IMR-90 (cell line): ENCODE measurements at regions not wholly inside any gene's neighbourhood (a gene's known extent, or its start where the extent isn't known, plus 50 kb on each side); places are given as distances from the start of the nearest gene placed in this dataset.

Source experiments
- ATAC-seq: fragments of 200-7000 bp; cut with Tn5 transposase; 2 replicates; pipeline ENCODE4 v1.9.1; 2020; ENCODE audit warnings: low read depth, mild to moderate bottlenecking, moderate library complexity
- BruUV-seq: library from RNA; stranded (reverse); fragments of 400-500 nt; replicated peaks from 2 replicates; lab custom pipeline; 2021; lab: Mats Ljungman, UMichigan
- CTCF ChIA-PET: fragments of 300-600 bp; formaldehyde crosslinking; extraction: SDS; loops from one replicate; lab custom pipeline; 2021; ENCODE audit warnings: antibody characterized with exemption; lab: Yijun Ruan, JAX
- POLR2A ChIA-PET: fragments of 300-600 bp; sonication (Branson Sonifier 250); formaldehyde crosslinking; loops from one replicate; lab custom pipeline; 2022; ENCODE audit warnings: antibody characterized with exemption; ENCODE audit not compliant: unreplicated experiment; lab: Charles Lee
- DNase-seq: peaks from one replicate; pipeline ENCODE4 v3.0.0; 2013
- H2AFZ ChIP-seq: replicated peaks from 2 replicates; pipeline ENCODE3; 2013; ENCODE audit warnings: low read length, mild to moderate bottlenecking; ENCODE audit not compliant: poor library complexity
- H2AK5ac ChIP-seq: 2 replicates; pipeline ENCODE4 v1.6.1; 2013; ENCODE audit warnings: low read depth, low read length, inconsistent platforms
- H2AK9ac ChIP-seq: replicated peaks from 2 replicates; pipeline ENCODE3; 2013; ENCODE audit warnings: mild to moderate bottlenecking, low read depth, low read length, moderate library complexity; ENCODE audit not compliant: poor library complexity
- H2BK120ac ChIP-seq: 2 replicates; pipeline ENCODE4 v1.6.1; 2013; ENCODE audit warnings: low read depth, low read length, inconsistent platforms
- H2BK15ac ChIP-seq: 3 replicates; pipeline ENCODE4 v1.6.1; 2013; ENCODE audit warnings: low read depth, low read length, inconsistent platforms
- H2BK20ac ChIP-seq: 2 replicates; pipeline ENCODE4 v1.6.1; 2013; ENCODE audit warnings: low read depth, mild to moderate bottlenecking, inconsistent platforms, low read length, moderate library complexity
- H2BK5ac ChIP-seq: 2 replicates; pipeline ENCODE4 v1.6.1; 2013; ENCODE audit warnings: mild to moderate bottlenecking, low read depth, low read length, inconsistent platforms; ENCODE audit not compliant: poor library complexity, severe bottlenecking
- H3K14ac ChIP-seq: replicated peaks from 2 replicates; pipeline ENCODE4 v1.6.1; 2013; ENCODE audit warnings: low read depth, low read length, inconsistent platforms
- H3K18ac ChIP-seq: 2 replicates; pipeline ENCODE4 v1.6.1; 2013; ENCODE audit warnings: low read depth, low read length, control low read depth
- H3K23ac ChIP-seq: 2 replicates; pipeline ENCODE4 v1.6.1; 2013; ENCODE audit warnings: low read depth, low read length, inconsistent platforms
- H3K27ac ChIP-seq: 2 replicates; pipeline ENCODE4 v1.5.1; 2013; ENCODE audit warnings: mild to moderate bottlenecking, control low read depth, low read length; ENCODE audit not compliant: insufficient read depth
- H3K27me3 ChIP-seq: 2 replicates; pipeline ENCODE4 v1.6.1; 2013; ENCODE audit warnings: low read length; ENCODE audit not compliant: control insufficient read depth, insufficient read depth
- H3K36me3 ChIP-seq: 2 replicates; pipeline ENCODE4 v1.6.1; 2013; ENCODE audit warnings: low read length, mixed read lengths; ENCODE audit not compliant: control insufficient read depth, insufficient read depth
- H3K4ac ChIP-seq: 2 replicates; pipeline ENCODE4 v1.6.1; 2013; ENCODE audit warnings: low read depth, low read length, inconsistent platforms
- H3K4me1 ChIP-seq: 2 replicates; pipeline ENCODE4 v1.6.1; 2013; ENCODE audit warnings: low read length, mixed read lengths; ENCODE audit not compliant: control insufficient read depth, insufficient read depth
- H3K4me2 ChIP-seq: 2 replicates; pipeline ENCODE4 v1.6.1; 2013; ENCODE audit warnings: low read depth, mild to moderate bottlenecking, control low read depth, low read length, moderate library complexity
- H3K4me3 ChIP-seq: 2 replicates; pipeline ENCODE4 v1.5.1; 2013; ENCODE audit warnings: low read depth, mild to moderate bottlenecking, control low read depth, low read length, moderate library complexity; ENCODE audit not compliant: insufficient read depth
- H3K56ac ChIP-seq: 2 replicates; pipeline ENCODE4 v1.6.1; 2013; ENCODE audit warnings: low read length, inconsistent platforms; ENCODE audit not compliant: insufficient read depth; ENCODE audit errors: extremely low read depth
- H3K79me1 ChIP-seq, 2 experiments: 2 replicates each; pipeline ENCODE4 v1.6.1; 2013; ENCODE audit warnings: low read length in 2 of 2, inconsistent platforms in 1 of 2, low read depth in 1 of 2
- H3K9ac ChIP-seq: 2 replicates; pipeline ENCODE4 v1.6.1; 2013; ENCODE audit warnings: low read depth, low read length, control low read depth
- H3K9me1 ChIP-seq: 2 replicates; pipeline ENCODE4 v1.6.1; 2013; ENCODE audit warnings: low read length, inconsistent platforms; ENCODE audit not compliant: insufficient read depth
- H3K9me3 ChIP-seq: 2 replicates; pipeline ENCODE4 v1.6.1; 2013; ENCODE audit warnings: low read length; ENCODE audit not compliant: control insufficient read depth, insufficient read depth
- H4K20me1 ChIP-seq: 2 replicates; pipeline ENCODE4 v1.6.1; 2013; ENCODE audit warnings: low read length, inconsistent platforms; ENCODE audit not compliant: insufficient read depth
- H4K5ac ChIP-seq: 2 replicates; pipeline ENCODE4 v1.6.1; 2013; ENCODE audit warnings: mild to moderate bottlenecking, low read depth, low read length, control low read depth
- H4K8ac ChIP-seq, 2 experiments: 2 replicates each; pipeline ENCODE4 v1.6.1; 2013; ENCODE audit warnings: low read depth in 2 of 2, low read length in 2 of 2, control low read depth in 1 of 2, inconsistent platforms in 1 of 2
- H4K91ac ChIP-seq: 2 replicates; pipeline ENCODE4 v1.6.1; 2013; ENCODE audit warnings: low read depth, low read length, inconsistent platforms; ENCODE audit not compliant: insufficient read depth
- BHLHE40 ChIP-seq: fragments of 150-350 bp; IDR thresholded peaks from 2 replicates; pipeline ENCODE4 v1.6.1; 2016; ENCODE audit warnings: mild to moderate bottlenecking, low read depth, low read length
- CEBPB ChIP-seq: IDR thresholded peaks from 2 replicates; pipeline ENCODE4 v1.6.1; 2012; ENCODE audit warnings: low read depth, low read length, improper control_type of control experiment
- CHD1 ChIP-seq: IDR thresholded peaks from 2 replicates; pipeline ENCODE4 v1.6.1; 2012; ENCODE audit warnings: low read depth, low read length, improper control_type of control experiment
- CTCF ChIP-seq: conservative IDR thresholded peaks from 2 replicates; pipeline ENCODE4 v1.5.1; 2012; ENCODE audit warnings: mild to moderate bottlenecking, low read depth, low read length, improper control_type of control experiment
- FOS ChIP-seq: fragments of 150-350 bp; IDR thresholded peaks from 2 replicates; pipeline ENCODE4 v1.6.1; 2016; ENCODE audit warnings: low read depth, low read length
- MAFK ChIP-seq: IDR thresholded peaks from 2 replicates; pipeline ENCODE4 v1.6.1; 2012; ENCODE audit warnings: low read depth, low read length, improper control_type of control experiment
- MAZ ChIP-seq: IDR thresholded peaks from 2 replicates; pipeline ENCODE4 v1.6.1; 2012; ENCODE audit warnings: low read depth, mild to moderate bottlenecking, low read length, improper control_type of control experiment, moderate library complexity, borderline replicate concordance
- MXI1 ChIP-seq: IDR thresholded peaks from 2 replicates; pipeline ENCODE4 v1.6.1; 2012; ENCODE audit warnings: low read depth, mild to moderate bottlenecking, low read length, moderate library complexity, borderline replicate concordance
- NFE2L2 ChIP-seq: fragments of 150-350 bp; IDR thresholded peaks from 2 replicates; pipeline ENCODE4 v1.6.1; 2016; ENCODE audit warnings: low read depth, mild to moderate bottlenecking, low read length
- POLR2A ChIP-seq: IDR thresholded peaks from 2 replicates; pipeline ENCODE4 v1.6.1; 2012; ENCODE audit warnings: mild to moderate bottlenecking, low read depth, low read length
- RAD21 ChIP-seq: IDR thresholded peaks from 2 replicates; pipeline ENCODE4 v1.6.1; 2012; ENCODE audit warnings: low read length, improper control_type of control experiment
- RCOR1 ChIP-seq: IDR thresholded peaks from 2 replicates; pipeline ENCODE4 v1.6.1; 2012; ENCODE audit warnings: mild to moderate bottlenecking, low read length, improper control_type of control experiment; ENCODE audit not compliant: insufficient replicate concordance
- RFX5 ChIP-seq: IDR thresholded peaks from 2 replicates; pipeline ENCODE4 v1.8.0; 2012; ENCODE audit warnings: low read depth, mild to moderate bottlenecking, low read length, moderate library complexity
- SMC3 ChIP-seq: fragments of 150-350 bp; IDR thresholded peaks from 2 replicates; pipeline ENCODE4 v1.6.1; 2016; ENCODE audit warnings: low read depth, mild to moderate bottlenecking, antibody characterized with exemption, low read length, moderate library complexity
- WGBS, 2 experiments: methylation state at CpG; one replicate each; pipeline versions ENCODE4 v1.1.5 to v1.1.7; 2013; ENCODE audit warnings: missing lambda C conversion rate in 2 of 2; ENCODE audit not compliant: insufficient read length in 1 of 2; ENCODE audit errors: extremely low coverage in 2 of 2; 5-methylcytosine and 5-hydroxymethylcytosine counted together
- dilution Hi-C: fragments of 300-500 bp; cut with HindIII; formaldehyde crosslinking; loops from one replicate; pipeline ENCODE4 v1.14.3; 2018; ENCODE audit warnings: low sequenced_read_pairs; ENCODE audit not compliant: unreplicated experiment
- in situ Hi-C: fragments of 300-500 bp; cut with MboI; formaldehyde crosslinking; loops from 3 replicates; pipeline ENCODE4 v1.14.3; 2019; ENCODE audit warnings: low sequenced_read_pairs, inconsistent platforms, mixed read lengths
- intact Hi-C: fragments of 100-400 bp; cut with micrococcal nuclease; formaldehyde crosslinking; loops from 2 replicates; pipeline ENCODE4 v1.10.0; 2022
- TF ChIP-seq, protein P1 (sequence below): fragments of 150-350 bp; IDR thresholded peaks from 2 replicates; pipeline ENCODE4 v1.6.1; 2017; ENCODE audit warnings: mild to moderate bottlenecking, antibody characterized with exemption, low read length, low read depth
- TF ChIP-seq, protein P2 (sequence below): fragments of 150-350 bp; IDR thresholded peaks from 2 replicates; pipeline ENCODE4 v1.6.1; 2016; ENCODE audit warnings: low read depth, mild to moderate bottlenecking, low read length, moderate library complexity, borderline replicate concordance

DNA sequence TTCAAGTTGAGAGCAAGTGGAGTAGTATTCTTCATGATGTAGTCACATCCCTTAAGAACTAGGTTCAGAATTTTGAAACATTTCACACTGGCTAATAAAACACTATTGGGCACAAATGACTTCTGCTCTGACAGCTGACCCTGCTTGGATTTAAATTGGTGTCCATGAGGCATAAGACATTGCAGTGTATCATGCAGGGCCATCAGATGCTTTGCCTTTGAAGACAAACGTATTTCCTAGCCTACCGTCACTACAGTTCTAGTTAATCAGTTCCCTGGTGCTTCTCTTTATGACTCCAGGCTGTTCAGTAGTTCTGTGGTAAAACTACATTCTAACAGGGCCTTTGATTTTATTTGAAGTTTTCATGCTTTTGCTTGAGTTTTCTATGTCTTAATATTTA, 168.5 kb upstream of the ZNF804B start:
- Histone ChIP-seq H2BK5ac (no peak overlapping the region), H3K23ac (no peak overlapping the region), H3K27ac (no peak overlapping the region), H2AK9ac (no peak overlapping the region), H2BK120ac (no peak overlapping the region), H3K14ac (no peak overlapping the region), H3K9ac (no peak overlapping the region), H3K36me3 (no peaks in the 10 kb centered on the region), H3K4me2 (no peak overlapping the region), H3K18ac (no peak overlapping the region), H3K79me1 (no peaks in the 10 kb centered on the region), H4K91ac (no peak overlapping the region), H2BK15ac (no peak overlapping the region), H4K5ac (no peak overlapping the region), H2AK5ac (no peak overlapping the region), H3K9me1 (no peaks in the 10 kb centered on the region), H3K4me3 (no peak overlapping the region), H3K9me3 (peaks cover 5% of the 10 kb centered on the region), H4K20me1 (no peaks in the 10 kb centered on the region), H3K56ac (no peak overlapping the region), H2AFZ (no peak overlapping the region), H3K27me3 (no peaks in the 10 kb centered on the region), H4K8ac (no peak overlapping the region), H3K4me1 (no peaks in the 10 kb centered on the region), H2BK20ac (no peak overlapping the region), H3K4ac (no peak overlapping the region)
- ATAC-seq (no peak), DNase-seq (no peak)
- TF ChIP-seq MAZ (no peak), RAD21 (no peak), CHD1 (no peak), CEBPB (no peak), RFX5 (no peak), POLR2A (no peak), MAFK (no peak), RCOR1 (no peak), CTCF (no peak), NFE2L2 (no peak), SMC3 (no peak), MXI1 (no peak), BHLHE40 (no peak), FOS (no peak)
- TF ChIP-seq, protein P1, sequence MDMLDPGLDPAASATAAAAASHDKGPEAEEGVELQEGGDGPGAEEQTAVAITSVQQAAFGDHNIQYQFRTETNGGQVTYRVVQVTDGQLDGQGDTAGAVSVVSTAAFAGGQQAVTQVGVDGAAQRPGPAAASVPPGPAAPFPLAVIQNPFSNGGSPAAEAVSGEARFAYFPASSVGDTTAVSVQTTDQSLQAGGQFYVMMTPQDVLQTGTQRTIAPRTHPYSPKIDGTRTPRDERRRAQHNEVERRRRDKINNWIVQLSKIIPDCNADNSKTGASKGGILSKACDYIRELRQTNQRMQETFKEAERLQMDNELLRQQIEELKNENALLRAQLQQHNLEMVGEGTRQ, result no peak
- TF ChIP-seq, protein P2, sequence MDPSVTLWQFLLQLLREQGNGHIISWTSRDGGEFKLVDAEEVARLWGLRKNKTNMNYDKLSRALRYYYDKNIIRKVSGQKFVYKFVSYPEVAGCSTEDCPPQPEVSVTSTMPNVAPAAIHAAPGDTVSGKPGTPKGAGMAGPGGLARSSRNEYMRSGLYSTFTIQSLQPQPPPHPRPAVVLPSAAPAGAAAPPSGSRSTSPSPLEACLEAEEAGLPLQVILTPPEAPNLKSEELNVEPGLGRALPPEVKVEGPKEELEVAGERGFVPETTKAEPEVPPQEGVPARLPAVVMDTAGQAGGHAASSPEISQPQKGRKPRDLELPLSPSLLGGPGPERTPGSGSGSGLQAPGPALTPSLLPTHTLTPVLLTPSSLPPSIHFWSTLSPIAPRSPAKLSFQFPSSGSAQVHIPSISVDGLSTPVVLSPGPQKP, result no peak
- dilution Hi-C loops (no loop called here), in situ Hi-C loops (no loop called here), intact Hi-C loops (no loop called here)
- ChIA-PET CTCF (no interaction called here), POLR2A (no interaction called here)
- no TSS peak for BruUV-seq
- no CpG with 5 or more reads among the region's 2 CpGs for WGBS, 2 experiments
